Liver (tissue), 8 donors: ENCODE measurements at regions not wholly inside any gene's neighbourhood (a gene's known extent, or its start where the extent isn't known, plus 50 kb on each side); places are given as distances from the start of the nearest gene placed in this dataset.

ENCODE experiments used
- DNase-seq: peaks from one replicate; pipeline ENCODE4 v3.0.0-alpha.2; 2017; ENCODE audit warnings: low spot score
- H3K27ac ChIP-seq, 2 donors: one replicate each; pipeline ENCODE4 v1.7.0; 2013; ENCODE audit warnings: inconsistent platforms in 2 of 2, low read length in 2 of 2, control low read depth in 1 of 2, low read depth in 1 of 2, mild to moderate bottlenecking in 1 of 2
- H3K27me3 ChIP-seq, 4 donors: one replicate each; pipeline versions ENCODE4 v1.6.1 to v1.7.0; 2013; ENCODE audit warnings: low read length in 3 of 4, inconsistent platforms in 1 of 4, mild to moderate bottlenecking in 1 of 4, moderate library complexity in 1 of 4; ENCODE audit not compliant: control insufficient read depth in 4 of 4, insufficient read depth in 4 of 4
- H3K36me3 ChIP-seq, 4 donors: one replicate each; pipeline versions ENCODE4 v1.6.1 to v1.7.0; 2013; ENCODE audit warnings: low read length in 3 of 4, mild to moderate bottlenecking in 3 of 4, low read depth in 1 of 4, moderate library complexity in 1 of 4; ENCODE audit not compliant: control insufficient read depth in 4 of 4, insufficient read depth in 3 of 4
- H3K4me1 ChIP-seq, 4 donors: one replicate each; pipeline versions ENCODE4 v1.6.1 to v1.7.0; 2013; ENCODE audit warnings: low read length in 3 of 4, mild to moderate bottlenecking in 3 of 4, moderate library complexity in 1 of 4; ENCODE audit not compliant: control insufficient read depth in 4 of 4, insufficient read depth in 4 of 4
- H3K4me3 ChIP-seq, 3 donors: one replicate each; pipeline versions ENCODE4 v1.6.1 to v1.7.0; 2013; ENCODE audit warnings: low read length in 3 of 3, control low read depth in 1 of 3, low read depth in 1 of 3, mild to moderate bottlenecking in 1 of 3
- H3K9ac ChIP-seq, 2 donors: one replicate each; pipeline ENCODE4 v1.7.0; 2013; ENCODE audit warnings: low read length in 2 of 2, mild to moderate bottlenecking in 2 of 2, moderate library complexity in 2 of 2, control low read depth in 1 of 2, low read depth in 1 of 2
- H3K9me3 ChIP-seq, 4 donors: one replicate each; pipeline versions ENCODE4 v1.6.1 to v1.7.0; 2013; ENCODE audit warnings: low read length in 3 of 4; ENCODE audit not compliant: control insufficient read depth in 4 of 4
- ATF3 ChIP-seq: IDR thresholded peaks from 2 replicates; pipeline ENCODE4 v1.6.1; 2016; ENCODE audit warnings: antibody characterized with exemption
- EGR1 ChIP-seq, 2 donors: IDR thresholded peaks; 2 replicates each; pipeline ENCODE4 v1.6.1; 2016 to 2018; ENCODE audit warnings: antibody characterized with exemption in 2 of 2, low read depth in 2 of 2
- FOXA1 ChIP-seq: IDR thresholded peaks from 2 replicates; pipeline ENCODE4 v1.6.1; 2016; ENCODE audit warnings: antibody characterized with exemption
- FOXA2 ChIP-seq: IDR thresholded peaks from 2 replicates; pipeline ENCODE4 v1.6.1; 2016; ENCODE audit warnings: antibody characterized with exemption
- GABPA ChIP-seq, 2 donors: IDR thresholded peaks in 1 of 2; conservative IDR thresholded peaks in 1 of 2; 2 replicates each; pipeline ENCODE4 v1.6.1; 2016; ENCODE audit warnings: antibody characterized with exemption in 2 of 2, mild to moderate bottlenecking in 1 of 2, moderate library complexity in 1 of 2
- HNF4A ChIP-seq, 2 donors: conservative IDR thresholded peaks; 2 replicates each; pipeline ENCODE4 v1.6.1; 2016; ENCODE audit warnings: antibody characterized with exemption in 2 of 2, mild to moderate bottlenecking in 2 of 2
- HNF4G ChIP-seq: IDR thresholded peaks from 2 replicates; pipeline ENCODE4 v1.6.1; 2016; ENCODE audit warnings: antibody characterized with exemption
- JUND ChIP-seq, 2 donors: IDR thresholded peaks; 2 replicates each; pipeline ENCODE4 v1.6.1; 2016; ENCODE audit warnings: antibody characterized with exemption in 2 of 2
- NR2F2 ChIP-seq: IDR thresholded peaks from 2 replicates; pipeline ENCODE4 v1.6.1; 2016; ENCODE audit warnings: antibody characterized with exemption
- RAD21 ChIP-seq, 2 donors: IDR thresholded peaks; 2 replicates each; pipeline ENCODE4 v1.6.1; 2016; ENCODE audit warnings: antibody characterized with exemption in 2 of 2, mild to moderate bottlenecking in 2 of 2
- RXRA ChIP-seq, 2 donors: IDR thresholded peaks; 2 replicates each; pipeline ENCODE4 v1.6.1; 2017 to 2018; ENCODE audit warnings: antibody characterized with exemption in 2 of 2, mild to moderate bottlenecking in 1 of 2
- SP1 ChIP-seq: IDR thresholded peaks from 2 replicates; pipeline ENCODE4 v1.6.1; 2018; ENCODE audit warnings: antibody characterized with exemption, mild to moderate bottlenecking
- TAF1 ChIP-seq: conservative IDR thresholded peaks from 2 replicates; pipeline ENCODE4 v1.6.1; 2016; ENCODE audit warnings: antibody characterized with exemption, mild to moderate bottlenecking
- YY1 ChIP-seq: IDR thresholded peaks from 2 replicates; pipeline ENCODE4 v1.6.1; 2016; ENCODE audit warnings: antibody characterized with exemption, mild to moderate bottlenecking
- WGBS: extraction: QIAGEN DNeasy Blood & Tissue Kit; methylation state at CpG from one replicate; pipeline ENCODE4 v1.1.7; 2013; 5-methylcytosine and 5-hydroxymethylcytosine counted together
- TF ChIP-seq, protein P1 (sequence below): fragments of 150-350 bp; IDR thresholded peaks from 2 replicates; pipeline ENCODE4 v1.5.1; 2017; ENCODE audit warnings: improper control_type of control experiment, low read depth, low read length; ENCODE audit not compliant: missing input control
- TF ChIP-seq, protein P2 (sequence below): IDR thresholded peaks from 2 replicates; pipeline ENCODE4 v1.6.1; 2016; ENCODE audit warnings: antibody characterized with exemption, mild to moderate bottlenecking
- TF ChIP-seq, protein P3 (sequence below): IDR thresholded peaks from 2 replicates; pipeline ENCODE4 v1.6.1; 2016; ENCODE audit warnings: antibody characterized with exemption
- donor health status: healthy.
- donor health status: healthy.
- donor health status: healthy.
- donor health status: healthy.
- donor health status: healthy.

DNA sequence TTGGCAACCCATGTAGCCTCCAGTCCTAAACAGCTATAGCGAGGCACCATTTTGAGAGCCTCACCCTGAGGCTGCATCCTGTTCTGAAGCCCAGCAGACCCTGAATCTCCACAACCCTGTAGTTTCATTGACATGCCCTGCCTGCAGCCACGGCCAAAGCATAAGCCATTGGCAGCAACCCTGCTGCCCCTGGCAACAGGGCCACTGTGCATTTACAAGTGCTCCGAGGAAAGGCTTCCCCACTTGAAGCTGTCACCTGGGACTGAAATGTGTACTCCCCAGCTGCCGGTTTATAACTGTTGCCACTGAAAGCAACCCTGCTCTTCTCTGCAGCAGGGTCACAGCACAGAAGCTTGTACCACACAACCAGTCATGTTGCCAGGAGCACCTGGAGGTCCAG lies 124.2 kb upstream of the OLFM3 start:
- TF ChIP-seq TAF1 (no peak), FOXA1 (no peak), ATF3 (no peak), HNF4G (no peak), HNF4A (conservative IDR thresholded peaks at IDR 0.05) (no peak), RXRA (IDR thresholded peaks at IDR 0.05) (no peak), SP1 (no peak), YY1 (no peak), NR2F2 (no peak), RAD21 (IDR thresholded peaks at IDR 0.05) (no peak)
- TF ChIP-seq, protein P1, sequence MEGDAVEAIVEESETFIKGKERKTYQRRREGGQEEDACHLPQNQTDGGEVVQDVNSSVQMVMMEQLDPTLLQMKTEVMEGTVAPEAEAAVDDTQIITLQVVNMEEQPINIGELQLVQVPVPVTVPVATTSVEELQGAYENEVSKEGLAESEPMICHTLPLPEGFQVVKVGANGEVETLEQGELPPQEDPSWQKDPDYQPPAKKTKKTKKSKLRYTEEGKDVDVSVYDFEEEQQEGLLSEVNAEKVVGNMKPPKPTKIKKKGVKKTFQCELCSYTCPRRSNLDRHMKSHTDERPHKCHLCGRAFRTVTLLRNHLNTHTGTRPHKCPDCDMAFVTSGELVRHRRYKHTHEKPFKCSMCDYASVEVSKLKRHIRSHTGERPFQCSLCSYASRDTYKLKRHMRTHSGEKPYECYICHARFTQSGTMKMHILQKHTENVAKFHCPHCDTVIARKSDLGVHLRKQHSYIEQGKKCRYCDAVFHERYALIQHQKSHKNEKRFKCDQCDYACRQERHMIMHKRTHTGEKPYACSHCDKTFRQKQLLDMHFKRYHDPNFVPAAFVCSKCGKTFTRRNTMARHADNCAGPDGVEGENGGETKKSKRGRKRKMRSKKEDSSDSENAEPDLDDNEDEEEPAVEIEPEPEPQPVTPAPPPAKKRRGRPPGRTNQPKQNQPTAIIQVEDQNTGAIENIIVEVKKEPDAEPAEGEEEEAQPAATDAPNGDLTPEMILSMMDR = no peak
- TF ChIP-seq, protein P2, sequence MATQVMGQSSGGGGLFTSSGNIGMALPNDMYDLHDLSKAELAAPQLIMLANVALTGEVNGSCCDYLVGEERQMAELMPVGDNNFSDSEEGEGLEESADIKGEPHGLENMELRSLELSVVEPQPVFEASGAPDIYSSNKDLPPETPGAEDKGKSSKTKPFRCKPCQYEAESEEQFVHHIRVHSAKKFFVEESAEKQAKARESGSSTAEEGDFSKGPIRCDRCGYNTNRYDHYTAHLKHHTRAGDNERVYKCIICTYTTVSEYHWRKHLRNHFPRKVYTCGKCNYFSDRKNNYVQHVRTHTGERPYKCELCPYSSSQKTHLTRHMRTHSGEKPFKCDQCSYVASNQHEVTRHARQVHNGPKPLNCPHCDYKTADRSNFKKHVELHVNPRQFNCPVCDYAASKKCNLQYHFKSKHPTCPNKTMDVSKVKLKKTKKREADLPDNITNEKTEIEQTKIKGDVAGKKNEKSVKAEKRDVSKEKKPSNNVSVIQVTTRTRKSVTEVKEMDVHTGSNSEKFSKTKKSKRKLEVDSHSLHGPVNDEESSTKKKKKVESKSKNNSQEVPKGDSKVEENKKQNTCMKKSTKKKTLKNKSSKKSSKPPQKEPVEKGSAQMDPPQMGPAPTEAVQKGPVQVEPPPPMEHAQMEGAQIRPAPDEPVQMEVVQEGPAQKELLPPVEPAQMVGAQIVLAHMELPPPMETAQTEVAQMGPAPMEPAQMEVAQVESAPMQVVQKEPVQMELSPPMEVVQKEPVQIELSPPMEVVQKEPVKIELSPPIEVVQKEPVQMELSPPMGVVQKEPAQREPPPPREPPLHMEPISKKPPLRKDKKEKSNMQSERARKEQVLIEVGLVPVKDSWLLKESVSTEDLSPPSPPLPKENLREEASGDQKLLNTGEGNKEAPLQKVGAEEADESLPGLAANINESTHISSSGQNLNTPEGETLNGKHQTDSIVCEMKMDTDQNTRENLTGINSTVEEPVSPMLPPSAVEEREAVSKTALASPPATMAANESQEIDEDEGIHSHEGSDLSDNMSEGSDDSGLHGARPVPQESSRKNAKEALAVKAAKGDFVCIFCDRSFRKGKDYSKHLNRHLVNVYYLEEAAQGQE = no peak
- Histone ChIP-seq H3K9me3 (no peaks in the 10 kb centered on the region), H3K36me3 (no peaks in the 10 kb centered on the region), H3K9ac (no peak overlapping the region), H3K27me3 (peaks cover 0 to 9% (median 0%) of the 10 kb centered on the region in 4 donors), H3K4me3 (no peak overlapping the region), H3K4me1 (no peaks in the 10 kb centered on the region), H3K27ac (no peak overlapping the region)
- 75% methylated on average over 4 of the region's 4 CpGs for WGBS
- no peak for DNase-seq

DNA sequence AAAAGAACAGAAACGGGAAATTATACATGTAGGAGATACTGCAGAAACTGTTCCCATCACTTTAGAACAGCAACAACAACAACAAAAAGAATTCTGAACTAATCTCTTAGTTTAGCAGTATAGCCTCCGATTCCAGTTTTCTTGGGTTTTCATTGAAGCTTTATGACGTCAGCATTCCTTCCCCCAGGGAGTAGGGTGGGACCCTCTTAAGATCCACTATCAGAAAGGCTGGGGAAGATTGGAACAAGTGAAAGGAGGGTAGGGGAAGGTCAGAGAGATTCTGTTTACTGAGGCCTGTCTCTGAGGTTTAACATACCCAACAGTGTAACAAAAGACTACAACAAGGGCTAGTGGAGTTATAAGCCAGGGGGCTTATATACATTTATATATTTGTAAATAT lies 121.4 kb upstream of the OLFM3 start:
- no peaks in the 10 kb centered on the region for H3K4me1 ChIP-seq
- TF ChIP-seq HNF4A (conservative IDR thresholded peaks at IDR 0.05) (no peak), HNF4G (no peak), FOXA2 (no peak), NR2F2 (no peak), RAD21 (IDR thresholded peaks at IDR 0.05) (no peak), YY1 (no peak), GABPA (IDR thresholded peaks at IDR 0.05 in 1 of 2, conservative IDR thresholded peaks at IDR 0.05 in 1 of 2) (no peak), EGR1 (IDR thresholded peaks at IDR 0.05; ENCODE audit: low read depth in 2 of 2) (no peak), RXRA (IDR thresholded peaks at IDR 0.05) (no peak), JUND (IDR thresholded peaks at IDR 0.05) (no peak), TAF1 (no peak), ATF3 (no peak)
- TF ChIP-seq, protein P1 = no peak
- TF ChIP-seq, protein P2 = no peak
- TF ChIP-seq, protein P3, sequence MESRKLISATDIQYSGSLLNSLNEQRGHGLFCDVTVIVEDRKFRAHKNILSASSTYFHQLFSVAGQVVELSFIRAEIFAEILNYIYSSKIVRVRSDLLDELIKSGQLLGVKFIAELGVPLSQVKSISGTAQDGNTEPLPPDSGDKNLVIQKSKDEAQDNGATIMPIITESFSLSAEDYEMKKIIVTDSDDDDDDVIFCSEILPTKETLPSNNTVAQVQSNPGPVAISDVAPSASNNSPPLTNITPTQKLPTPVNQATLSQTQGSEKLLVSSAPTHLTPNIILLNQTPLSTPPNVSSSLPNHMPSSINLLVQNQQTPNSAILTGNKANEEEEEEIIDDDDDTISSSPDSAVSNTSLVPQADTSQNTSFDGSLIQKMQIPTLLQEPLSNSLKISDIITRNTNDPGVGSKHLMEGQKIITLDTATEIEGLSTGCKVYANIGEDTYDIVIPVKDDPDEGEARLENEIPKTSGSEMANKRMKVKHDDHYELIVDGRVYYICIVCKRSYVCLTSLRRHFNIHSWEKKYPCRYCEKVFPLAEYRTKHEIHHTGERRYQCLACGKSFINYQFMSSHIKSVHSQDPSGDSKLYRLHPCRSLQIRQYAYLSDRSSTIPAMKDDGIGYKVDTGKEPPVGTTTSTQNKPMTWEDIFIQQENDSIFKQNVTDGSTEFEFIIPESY = no peak
- no peak for DNase-seq
- H3K9ac ChIP-seq = no peak overlapping the region
- H3K4me3 ChIP-seq = no peak overlapping the region
- 55% methylated on average over 3 of the region's 3 CpGs for WGBS
- H3K27ac ChIP-seq = no peak overlapping the region
- H3K27me3 ChIP-seq = peaks cover 0 to 9% (median 0%) of the 10 kb centered on the region in 4 donors
- H3K9me3 ChIP-seq = no peaks in the 10 kb centered on the region
- no peaks in the 10 kb centered on the region for H3K36me3 ChIP-seq
